Inflammatory macrophage treated with lipopolysaccharide for 1 hour (primary cell): ENCODE measurements at regions not wholly inside any gene's neighbourhood (a gene's known extent, or its start where the extent isn't known, plus 50 kb on each side); places are given as distances from the start of the nearest gene placed in this dataset.
"Not testable (repeated sequence)": the region's sequence is repeated elsewhere in the genome, so short reads cannot be mapped to it uniquely, and the experiment has no call there.

Experiments used
- DNase-seq, 2 donors: peaks; one replicate each; pipeline ENCODE4 v3.0.0-alpha.2; 2020 to 2022

DNA sequence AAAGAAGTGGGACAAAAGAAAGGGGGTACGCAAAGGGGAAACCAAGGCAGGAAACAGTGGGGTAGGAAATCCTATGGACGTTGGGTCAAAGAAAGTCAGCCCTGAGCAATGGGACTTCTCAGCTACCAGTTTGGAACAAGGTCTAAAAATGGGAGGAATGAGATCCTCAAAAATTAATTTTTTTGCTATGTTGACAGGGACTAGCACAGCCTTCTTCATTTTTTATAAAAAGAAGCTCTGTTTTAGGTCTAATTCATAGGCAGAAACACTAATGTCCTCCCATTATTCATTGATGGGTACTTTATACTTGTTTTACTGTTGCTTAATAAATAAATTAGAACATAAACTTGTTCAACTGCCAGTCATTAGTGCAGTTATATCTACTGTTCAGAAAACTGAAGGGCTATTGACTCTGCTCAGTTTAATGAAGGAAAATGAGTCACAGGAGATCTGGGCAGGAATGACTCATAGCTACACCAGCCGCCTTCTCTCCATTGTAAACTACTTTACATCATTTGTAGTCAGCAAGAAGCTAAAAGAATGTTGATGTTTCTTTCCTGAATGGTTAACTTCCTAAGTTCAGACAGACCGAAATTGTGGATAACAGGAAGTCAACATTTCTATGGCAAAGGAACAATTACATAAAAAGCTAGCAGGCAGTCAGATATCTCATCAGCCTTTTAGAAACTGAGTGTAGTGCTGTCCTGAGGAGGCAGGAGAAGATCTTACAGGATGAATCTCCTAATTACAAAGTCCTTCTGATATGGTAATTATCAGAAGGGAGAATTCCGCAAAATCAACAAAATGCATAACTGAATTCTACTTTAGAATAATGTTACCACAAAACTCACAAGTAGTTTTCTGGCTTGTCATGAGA lies 356.4 kb upstream of the PKN2 start:
- DNase-seq, result no peak

DNA sequence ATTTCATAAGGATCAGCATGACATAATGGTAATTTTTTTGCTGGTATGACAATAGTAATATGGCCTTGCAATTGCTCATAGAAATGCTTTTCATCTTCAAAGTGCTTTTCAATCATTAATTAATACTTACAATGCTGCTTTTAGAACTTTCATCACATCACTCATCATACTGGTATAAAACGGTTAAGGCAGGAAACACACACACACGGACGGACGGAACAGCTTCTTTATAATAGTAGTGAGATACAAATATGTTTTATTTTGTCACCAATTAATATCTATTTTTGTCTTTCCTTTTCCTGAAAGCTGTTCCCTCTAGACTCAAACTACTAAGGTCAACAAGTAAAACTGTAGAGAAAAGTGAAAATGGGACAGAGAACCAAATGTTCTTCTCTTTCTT lies 353.9 kb upstream of the PKN2 start:
- DNase-seq, result no peak

DNA sequence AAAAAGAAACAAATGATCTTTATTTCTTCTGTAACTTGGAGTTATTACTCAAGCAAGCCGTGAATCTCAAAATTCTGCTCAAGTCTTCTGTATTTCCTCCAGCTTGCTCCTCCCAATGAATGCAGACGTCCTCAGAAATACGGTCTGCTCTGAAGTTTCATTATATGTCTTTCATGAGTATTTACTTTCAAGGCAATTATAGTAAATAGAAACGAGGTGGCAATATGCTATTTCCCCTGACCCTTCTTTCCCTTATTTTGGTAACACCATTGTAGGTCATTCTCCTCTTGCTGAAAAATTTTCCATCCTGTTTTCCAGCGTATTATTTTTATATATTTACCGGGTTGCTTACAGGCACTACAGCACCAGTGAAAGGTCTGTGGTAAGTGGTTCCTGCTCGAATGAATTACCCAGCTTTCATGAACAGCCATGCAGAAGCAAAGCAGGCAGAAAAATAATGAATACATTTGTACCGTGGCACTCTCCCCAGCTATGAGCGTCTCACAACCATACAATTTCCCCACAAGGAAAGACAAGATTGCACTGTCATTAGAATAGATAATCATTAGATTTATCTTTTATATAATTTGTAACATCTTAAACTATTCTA lies 350.9 kb upstream of the PKN2 start:
- DNase-seq, result no peak

DNA sequence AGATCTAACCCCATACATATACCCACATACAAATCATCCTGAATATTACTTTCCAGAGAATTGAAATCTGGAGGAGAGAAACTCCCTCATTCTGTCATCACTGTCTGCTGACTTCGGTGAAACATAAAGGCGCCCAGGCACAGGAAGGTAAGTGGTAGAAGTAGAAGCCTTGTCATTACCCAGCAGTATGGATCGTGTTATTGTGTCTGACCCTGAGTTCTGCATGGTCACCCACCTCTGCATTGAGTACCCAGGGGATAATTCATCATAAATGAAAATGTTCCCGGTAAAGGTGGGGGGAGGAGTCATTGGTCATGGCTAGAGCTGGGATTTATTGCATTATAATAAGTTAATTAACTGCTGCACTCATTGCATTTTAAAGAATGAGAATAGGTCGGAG lies 342.6 kb upstream of the PKN2 start:
- DNase-seq, result no peak

DNA sequence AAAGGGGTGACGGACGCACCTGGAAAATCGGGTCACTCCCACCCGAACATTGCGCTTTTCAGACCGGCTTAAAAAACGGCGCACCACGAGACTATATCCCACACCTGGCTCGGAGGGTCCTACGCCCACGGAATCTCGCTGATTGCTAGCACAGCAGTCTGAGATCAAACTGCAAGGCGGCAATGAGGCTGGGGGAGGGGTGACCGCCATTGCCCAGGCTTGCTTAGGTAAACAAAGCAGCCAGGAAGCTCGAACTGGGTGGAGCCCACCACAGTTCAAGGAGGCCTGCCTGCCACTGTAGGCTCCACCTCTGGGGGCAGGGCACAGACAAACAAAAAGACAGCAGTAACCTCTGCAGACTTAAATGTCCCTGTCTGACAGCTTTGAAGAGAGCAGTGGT lies 342.0 kb upstream of the PKN2 start:
- not testable (repeated sequence) for DNase-seq

DNA sequence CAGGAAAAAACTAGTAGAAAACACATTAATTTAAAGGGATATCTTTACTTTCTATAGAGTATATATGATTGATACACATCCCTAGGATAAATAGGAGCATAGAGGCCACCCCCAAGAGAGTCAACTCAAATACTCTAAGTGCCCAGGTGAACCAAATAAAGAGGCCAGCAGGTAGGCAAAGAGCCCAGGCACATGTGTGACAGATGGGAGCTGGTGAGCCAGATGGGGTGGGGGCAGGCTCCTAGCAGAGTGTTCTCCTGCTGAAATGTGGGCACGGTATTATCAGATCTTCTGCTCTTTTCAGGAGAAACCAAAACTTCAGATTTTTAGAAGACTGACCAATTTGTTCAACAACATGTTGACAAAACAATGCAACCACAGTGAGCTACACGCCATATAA lies 333.4 kb upstream of the PKN2 start:
- no peak for DNase-seq

DNA sequence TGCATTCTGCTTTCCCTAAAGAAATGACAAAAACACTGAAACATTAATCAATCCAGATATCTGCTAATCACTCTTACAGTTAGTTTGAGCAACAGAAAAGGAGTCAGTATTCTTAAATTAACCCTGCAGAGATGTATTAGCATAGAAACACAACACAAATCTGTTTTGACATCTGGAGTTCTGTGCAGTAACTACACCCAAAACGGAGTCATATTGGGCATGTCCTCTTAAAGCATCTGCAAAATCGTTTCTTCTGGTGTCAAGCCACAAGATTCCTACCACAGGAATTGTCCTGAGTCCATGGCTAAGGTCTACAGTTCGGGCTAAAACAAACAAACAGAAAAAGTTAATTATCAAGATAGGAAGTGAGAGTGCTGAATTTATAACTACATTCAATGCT lies 332.1 kb upstream of the PKN2 start:
- no peak for DNase-seq

DNA sequence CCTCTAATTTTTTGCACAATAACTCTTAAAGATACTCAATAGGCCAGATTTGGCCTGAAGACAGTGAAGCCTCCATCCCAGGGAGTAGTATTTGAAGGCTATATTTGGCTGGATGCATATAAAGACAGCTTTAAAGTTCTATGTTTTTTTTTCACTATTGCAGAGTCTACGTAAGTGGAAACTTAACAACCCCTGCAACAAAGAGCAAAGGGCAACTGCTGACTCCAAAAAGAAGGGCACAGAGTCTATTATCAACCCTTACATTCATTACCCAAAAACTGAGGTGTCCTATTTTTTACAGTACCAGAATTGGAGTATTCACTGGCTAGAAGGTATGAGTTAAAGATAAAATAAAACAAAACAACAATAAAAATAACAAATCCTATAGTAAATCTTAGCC lies 329.8 kb upstream of the PKN2 start:
- no peak for DNase-seq

DNA sequence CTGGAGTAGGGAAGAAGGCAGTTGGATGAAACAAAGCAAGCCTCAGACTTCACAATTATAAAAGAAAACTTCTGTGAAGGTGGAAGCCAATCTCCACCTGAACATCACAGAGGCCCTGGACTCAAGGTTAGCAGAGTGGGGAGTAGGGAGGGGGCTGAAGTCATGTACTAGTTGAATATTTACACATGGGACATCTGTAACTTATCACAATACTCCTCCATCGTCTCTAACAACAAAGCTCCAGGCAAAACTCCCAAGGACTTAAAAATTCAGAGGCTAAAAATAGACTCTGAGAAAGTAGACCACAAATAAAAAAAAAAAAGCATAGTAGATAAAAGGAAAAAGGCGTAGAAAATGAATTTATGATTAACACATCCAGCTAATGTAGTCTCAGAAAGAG lies 326.3 kb upstream of the PKN2 start:
- no peak for DNase-seq

DNA sequence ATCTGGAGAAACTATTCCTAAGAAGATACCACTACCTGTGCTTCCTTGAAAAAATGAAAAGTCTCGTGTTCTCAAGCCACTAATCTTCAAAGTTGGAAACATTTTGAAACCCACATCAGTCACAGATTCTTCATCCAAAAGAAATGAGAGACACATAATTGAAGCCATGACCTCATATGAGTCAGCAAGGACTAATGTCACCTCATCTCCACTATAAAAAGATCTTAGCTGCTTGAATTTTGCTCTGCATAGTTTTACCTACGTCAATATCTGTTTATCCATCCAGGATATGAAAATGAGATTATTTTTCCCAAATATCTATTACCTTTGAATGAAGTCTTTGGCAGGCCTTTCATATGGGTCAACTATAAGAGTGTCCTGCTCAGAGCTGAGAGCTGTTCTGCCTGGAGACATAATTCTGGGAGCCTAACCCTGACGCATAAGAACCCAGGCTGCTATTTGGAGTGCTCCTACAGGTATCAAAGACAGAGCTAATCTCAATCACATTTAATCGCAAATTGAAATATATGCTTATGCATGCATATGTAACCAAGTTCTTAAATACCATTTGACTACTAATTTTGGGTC lies 312.5 kb upstream of the PKN2 start:
- DNase-seq, result no peak

DNA sequence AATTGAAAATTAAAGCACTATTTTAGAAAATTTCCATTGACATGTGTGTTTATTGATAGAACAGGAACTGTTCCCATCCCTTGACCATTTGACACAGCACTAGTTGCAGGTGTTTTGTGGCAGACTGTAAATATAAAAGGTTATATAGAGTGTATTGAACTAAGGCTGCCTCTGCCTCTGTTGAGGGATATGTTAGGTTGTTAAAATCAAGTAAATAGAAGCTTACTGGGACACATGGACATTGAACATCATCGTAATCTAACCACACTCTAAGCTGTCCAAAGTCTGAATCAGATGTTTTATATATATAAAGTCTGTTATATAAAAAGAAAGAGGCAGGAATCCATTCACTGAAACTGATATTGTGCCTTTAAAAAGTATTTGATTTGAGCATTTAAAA lies 308.1 kb upstream of the PKN2 start:
- no peak for DNase-seq

DNA sequence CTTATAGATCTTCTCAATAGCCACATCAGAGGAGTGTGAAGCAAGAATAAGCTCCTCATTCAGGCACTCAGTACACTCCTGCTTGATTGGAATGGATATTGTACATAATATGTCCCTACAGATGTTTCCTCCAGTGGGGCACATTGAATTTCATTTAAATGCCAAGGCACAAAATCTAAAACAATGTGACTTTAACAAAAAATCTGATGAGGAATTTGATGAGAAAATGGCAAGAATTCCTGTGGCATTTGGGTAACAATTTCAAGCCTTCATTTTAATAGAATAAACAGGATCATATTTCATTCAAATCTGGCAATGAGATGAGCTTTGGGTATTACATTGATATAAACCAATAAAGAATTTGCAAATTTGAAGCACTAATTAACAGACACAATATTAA lies 307.7 kb upstream of the PKN2 start:
- no peak for DNase-seq

DNA sequence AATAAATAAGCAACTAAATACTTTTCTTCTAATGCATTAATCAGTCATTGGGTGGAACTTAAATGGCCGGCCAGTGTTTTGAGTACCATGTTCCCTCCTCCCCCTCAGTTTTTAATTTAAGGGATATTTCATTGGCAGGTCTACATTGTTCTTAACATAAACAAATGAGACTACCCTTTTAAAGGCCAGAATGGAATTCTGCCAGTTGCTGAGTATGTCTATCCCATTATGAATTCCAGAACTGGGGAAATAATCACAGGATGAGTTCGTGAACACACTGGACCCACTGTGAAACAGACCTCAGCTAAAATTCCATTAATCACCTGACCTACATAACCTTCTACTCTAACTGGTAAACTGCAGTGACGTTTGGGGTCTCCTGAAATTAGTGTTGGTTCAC lies 305.5 kb upstream of the PKN2 start:
- DNase-seq, result no peak

DNA sequence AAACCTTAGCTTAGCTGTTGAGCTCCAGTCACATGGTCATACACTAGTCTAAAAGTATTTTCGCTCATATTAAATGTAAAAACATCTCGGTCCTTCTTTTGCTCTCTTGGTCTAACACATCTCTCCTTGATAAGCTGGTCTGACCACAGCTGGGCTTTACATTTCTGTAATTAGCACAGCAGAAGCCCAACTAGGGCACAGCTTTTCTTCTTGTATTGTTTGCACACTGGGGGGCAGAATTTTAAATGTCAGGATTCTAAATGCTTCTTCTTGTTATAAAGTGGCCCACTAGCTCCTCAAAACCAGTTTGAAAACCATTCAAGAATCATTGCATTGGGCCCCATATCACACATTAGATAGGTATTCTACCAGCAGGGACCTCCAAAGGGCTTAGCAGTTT lies 289.1 kb upstream of the PKN2 start:
- DNase-seq, result no peak

DNA sequence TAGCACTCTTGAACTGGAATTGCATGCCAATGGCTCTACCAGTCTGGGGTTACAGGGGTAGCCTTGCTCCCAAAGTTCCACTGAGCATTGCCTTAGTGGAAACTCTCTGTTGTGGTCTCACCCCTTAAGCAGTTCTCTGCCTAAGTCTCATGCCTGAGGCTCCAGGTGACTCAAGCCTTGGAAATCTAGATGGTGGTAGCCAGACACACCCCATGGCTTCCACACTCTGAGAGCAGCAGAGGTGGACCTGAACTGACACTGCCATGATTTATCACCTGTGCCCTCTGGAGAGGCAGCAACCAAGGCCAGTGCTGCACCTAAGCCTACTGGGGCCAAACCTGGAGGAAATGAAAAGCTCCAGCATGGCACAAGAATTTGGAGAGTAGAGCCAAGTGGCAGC lies 285.7 kb upstream of the PKN2 start:
- no peak for DNase-seq

DNA sequence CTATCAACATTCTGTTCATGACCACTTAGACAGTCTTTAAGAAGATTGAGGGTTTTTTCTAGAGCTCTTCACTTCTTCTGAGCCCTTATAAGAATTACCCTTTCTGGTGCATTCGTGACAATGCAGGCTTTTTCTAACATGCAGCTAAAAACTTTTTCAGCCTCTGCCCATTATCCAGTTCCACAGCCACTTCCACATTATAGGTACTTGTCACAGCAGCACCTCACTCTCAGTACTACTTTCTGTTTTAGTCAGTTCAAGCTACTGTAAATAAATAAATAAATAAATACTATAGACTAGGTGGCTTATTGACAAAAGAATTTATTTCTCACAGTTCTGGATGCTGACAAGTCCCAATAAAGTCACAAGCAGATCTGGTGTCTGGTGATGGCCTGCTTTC lies 284.4 kb upstream of the PKN2 start:
- DNase-seq, result no peak

DNA sequence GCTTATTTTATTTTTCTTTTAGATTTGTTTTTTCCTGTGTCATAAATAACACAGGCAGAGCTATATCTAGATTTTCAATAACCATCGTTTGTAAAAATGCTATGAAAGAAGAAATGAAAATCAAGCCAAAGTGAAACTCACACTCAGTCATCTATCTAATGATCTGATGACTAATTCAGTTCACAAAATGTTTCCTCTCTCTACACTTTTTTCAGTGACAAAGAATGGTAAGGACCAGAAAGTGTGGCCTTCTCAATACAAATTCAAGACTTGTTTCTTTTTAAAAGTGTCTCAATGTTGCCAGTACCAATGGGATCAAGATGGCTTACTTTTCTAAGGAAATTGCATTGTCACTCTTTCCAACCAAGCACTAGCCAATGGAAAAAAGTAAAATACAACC lies 282.8 kb upstream of the PKN2 start:
- no peak for DNase-seq

DNA sequence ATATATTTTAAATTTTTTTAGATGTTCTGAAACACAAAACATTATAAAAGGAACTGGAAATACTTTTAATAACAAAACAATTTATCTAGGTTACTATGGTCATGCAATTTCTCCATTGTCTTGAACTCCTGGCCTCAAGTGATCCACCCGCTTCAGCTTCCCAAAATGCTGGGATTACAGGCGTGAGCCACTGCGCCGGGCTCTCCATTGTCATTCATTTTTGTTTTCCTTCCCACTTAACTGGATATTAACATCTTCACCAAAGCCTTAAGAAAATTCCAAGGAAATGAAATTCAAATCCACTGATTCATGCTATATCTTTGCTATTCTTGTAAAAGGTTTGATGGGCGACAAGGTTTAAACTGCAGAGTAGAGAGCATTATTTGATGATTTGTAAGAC lies 279.5 kb upstream of the PKN2 start:
- no peak for DNase-seq

DNA sequence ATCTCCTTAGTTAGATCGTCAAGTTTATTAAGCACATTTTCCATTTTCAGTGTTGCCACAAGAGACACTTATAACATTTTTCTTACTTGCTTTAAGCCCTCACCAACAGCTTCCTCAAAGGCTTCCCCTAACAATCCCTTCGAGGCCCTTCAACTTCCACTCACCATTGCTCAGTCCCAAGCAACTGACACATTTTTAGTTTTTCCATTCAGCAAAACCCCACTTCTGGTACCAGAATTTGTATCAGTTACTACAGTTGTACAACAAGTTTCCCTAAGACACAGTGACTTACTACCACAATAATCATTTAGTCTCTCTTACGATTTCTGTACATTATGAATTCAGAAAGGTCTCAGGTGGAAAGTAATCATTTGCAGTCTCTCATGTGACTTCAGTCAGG lies 276.8 kb upstream of the PKN2 start:
- no peak for DNase-seq

DNA sequence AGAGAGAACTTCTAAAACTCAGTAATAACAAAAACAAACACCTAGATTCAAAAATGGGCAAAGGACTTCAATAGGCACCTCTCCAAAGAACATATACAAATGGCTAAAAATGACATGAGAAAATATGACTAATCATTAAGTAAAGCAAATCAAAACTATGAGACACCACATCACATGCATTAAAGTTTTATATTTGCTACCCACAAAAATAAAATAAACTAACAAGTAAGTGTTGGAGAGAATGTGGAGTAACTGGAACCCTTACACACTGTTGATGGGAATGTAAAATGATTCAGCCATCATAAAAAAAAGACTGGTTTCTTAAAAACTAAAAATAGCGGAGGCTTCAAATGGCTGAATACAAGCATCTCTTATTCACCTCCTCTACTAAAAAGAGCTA lies 262.1 kb upstream of the PKN2 start:
- no peak for DNase-seq

DNA sequence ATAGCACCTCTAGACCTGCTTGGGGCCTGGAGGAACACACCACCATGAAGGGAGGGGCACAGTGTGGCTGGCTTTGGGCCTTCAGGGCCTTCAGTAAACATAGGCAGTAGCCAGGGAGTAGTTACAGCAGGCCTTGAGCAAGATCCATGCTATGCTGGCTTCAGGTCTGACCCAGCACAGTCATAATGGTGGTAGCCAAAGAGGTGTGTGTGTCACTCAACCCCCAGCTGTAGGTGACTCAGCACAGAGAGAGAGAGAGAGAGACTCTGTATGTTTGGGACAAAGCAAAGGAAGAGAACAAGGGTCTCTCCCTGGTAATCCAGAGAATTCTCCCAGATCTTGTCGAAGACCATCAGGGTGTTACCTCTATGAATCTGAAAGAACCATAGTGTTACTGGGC lies 250.5 kb upstream of the PKN2 start:
- DNase-seq, result no peak

DNA sequence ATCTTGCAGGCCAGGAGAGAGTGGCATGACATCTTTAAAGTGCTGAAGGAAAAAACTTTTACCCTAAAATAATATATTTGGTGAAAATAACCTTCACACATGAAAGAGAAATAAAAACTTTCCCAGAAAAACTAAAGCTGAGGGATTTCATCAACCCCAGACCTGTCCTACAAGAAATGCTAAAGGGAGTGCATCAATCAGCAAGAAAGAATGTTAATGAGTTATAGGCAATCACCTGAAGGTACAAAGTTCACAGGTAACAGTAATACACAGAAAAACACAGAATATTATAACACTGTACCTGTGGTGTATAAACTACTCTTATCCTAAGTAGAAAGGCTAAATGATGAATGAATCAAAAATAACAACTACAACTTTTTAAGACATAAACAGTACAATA lies 249.2 kb upstream of the PKN2 start:
- no peak for DNase-seq

DNA sequence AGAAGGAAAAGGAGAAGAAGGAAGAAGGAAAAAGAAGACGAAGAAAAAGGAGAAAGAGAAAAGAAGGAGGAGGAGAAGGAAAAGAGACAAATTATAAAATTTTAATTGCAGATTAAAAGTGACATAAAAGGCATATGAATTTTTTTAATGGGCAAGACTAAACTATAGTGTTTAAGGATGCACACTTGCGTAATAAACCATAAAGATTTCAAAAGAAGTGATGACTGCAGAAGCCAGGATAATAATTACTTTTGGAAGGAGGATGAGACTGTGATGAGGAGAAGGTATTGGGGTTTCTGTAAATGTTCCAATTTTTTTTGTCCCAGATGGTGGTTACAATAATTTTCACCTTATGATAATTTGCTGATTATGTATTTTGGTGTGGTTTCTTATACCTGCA lies 243.1 kb upstream of the PKN2 start:
- peak in 1 of 2 donors; percentile 1 for DNase-seq

DNA sequence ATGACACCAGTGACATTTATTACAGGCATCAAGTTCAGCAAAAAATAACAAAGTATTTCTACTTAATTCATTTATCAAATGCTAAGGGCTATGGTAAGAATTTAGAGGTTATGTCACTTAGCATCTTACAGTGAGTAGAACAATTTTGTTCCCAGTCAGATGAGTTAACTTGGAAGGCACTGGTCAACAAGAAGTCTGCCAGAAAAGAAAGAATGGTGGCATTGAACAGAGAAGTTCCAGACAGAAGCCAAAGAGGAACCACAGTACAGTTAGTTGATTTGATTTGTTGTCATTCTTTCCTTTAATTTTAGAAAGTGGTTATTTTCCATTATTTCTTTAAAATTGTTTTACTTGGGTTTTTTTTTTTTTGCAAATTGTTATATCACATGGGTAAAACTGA lies 232.2 kb upstream of the PKN2 start:
- no peak for DNase-seq

DNA sequence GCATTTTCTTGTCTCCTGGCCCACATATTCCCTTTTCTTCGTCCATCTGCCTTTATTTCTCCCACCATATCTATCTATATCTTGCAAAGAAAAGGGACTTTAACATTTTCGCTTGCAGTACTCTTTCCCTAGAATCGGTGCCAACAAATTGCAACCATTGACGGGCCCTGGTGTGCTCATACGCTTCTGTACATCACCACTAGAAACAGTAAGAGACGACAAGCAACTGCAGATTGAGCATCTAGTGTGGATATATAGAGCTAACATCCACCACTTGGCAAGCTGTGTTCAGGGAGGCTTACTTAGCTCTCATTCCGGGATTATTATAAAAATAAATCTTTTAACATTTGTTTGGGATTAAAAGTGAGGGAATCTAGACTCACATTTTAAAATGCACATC lies 230.8 kb upstream of the PKN2 start:
- no peak for DNase-seq
